ENCODE measurements at regions not wholly inside any gene's neighbourhood (a gene's known extent, or its start where the extent isn't known, plus 50 kb on each side); places are given as distances from the start of the nearest gene placed in this dataset.

DNA sequence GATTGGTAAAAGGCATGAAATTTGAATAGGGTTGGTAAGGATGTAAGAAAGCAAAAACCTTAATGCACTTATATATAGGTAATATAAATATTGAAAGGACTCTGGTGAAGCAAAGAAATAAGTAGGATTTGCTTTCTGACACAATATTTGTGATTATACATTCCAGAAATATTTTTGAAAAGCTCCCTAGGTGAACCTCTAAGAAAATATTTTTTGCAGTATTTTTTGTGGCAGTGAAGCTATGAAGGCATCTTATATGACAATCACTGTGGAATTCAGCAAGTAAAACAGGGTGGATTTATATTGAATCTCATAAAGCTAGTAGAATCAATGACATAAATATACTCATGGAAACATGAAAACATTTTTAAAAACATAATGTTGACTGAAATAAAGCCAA lies 119.6 kb upstream of the EPHA3 start:
- CTCF ChIA-PET = no interaction called here
- no peak for DNase-seq (ENCODE audit: extremely low spot score)
- POLR2A ChIA-PET = no interaction called here
- TF ChIP-seq ARNT (IDR thresholded peaks at IDR 0.05) = no peak
- no peak for TF ChIP-seq ZNF384 (IDR thresholded peaks at IDR 0.05)
- TF ChIP-seq SP1 (IDR thresholded peaks at IDR 0.05) = no peak
- no peak for TF ChIP-seq ELF4 (IDR thresholded peaks at IDR 0.05)
- no peak for TF ChIP-seq SUZ12 (IDR thresholded peaks at IDR 0.05)
- TF ChIP-seq LEF1 (IDR thresholded peaks at IDR 0.05; ENCODE audit: borderline replicate concordance) = no peak
- no peak for TF ChIP-seq L3MBTL2 (conservative IDR thresholded peaks at IDR 0.05)
- TF ChIP-seq BHLHE40 (IDR thresholded peaks at IDR 0.05; ENCODE audit: borderline replicate concordance) = no peak
- no peak for TF ChIP-seq NFRKB (IDR thresholded peaks at IDR 0.05)
- no peak for TF ChIP-seq FOXK2 (IDR thresholded peaks at IDR 0.05)
- TF ChIP-seq HDGF (IDR thresholded peaks at IDR 0.05; ENCODE audit: borderline replicate concordance) = no peak
- TF ChIP-seq FOXM1 (IDR thresholded peaks at IDR 0.05; ENCODE audit: borderline replicate concordance) = no peak
- no peak for TF ChIP-seq FOXA1 (IDR thresholded peaks at IDR 0.05)

DNA sequence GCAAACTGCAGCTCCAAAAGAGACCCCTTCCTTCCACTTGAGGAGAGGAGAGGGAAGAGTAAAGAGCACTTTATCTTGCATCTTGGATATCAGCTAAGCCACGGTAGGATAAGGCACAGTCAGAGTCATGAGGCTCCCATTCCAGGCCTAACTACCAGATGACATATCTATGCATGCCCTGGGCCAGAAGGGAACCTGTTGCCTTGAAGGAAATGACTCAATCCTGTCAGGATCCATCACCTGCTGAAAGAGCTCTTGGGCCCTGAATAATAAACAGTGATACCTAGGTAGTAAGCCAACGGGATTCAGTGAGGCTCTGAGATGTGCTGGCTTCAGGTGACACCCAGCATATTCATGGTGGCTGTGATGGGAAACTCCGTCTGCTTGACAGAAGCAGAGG lies 118.5 kb upstream of the EPHA3 start:
- CTCF ChIA-PET = interaction anchor here (0.6 kb wide), 1 partner anchor 47 kb away, joined by 3 read pairs; no protein-coding TSS in a partner anchor
- POLR2A ChIA-PET = no interaction called here

DNA sequence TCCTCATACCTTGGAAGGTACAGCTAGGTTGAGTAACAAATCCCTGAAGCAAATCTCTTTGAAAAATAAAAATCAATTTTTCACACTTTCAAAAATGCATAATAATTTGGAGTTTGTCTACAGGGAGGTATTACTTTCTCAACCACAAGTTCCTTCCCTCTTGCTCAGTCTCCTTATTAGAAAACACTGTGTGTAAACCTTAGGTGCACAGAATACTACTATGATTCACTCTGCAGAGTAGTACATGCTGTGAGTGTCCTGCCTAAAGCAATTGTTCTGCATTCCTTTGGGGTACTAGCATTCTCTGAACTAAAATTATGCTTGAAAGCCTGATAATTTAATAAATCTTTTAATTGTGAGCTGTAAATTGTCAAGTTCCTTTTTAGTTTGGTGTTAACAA lies 115.9 kb upstream of the EPHA3 start:
- ChIA-PET POLR2A (no interaction called here), CTCF (no interaction called here)
- no peak for TF ChIP-seq ELF4 (IDR thresholded peaks at IDR 0.05)
- TF ChIP-seq ZNF384 (IDR thresholded peaks at IDR 0.05) = no peak
- DNase-seq (ENCODE audit: extremely low spot score) = no peak

More for the DNA sequence above, 118.5 kb upstream of the EPHA3 start:
- DNase-seq (ENCODE audit: extremely low spot score) = no peak
- TF ChIP-seq TARDBP (IDR thresholded peaks at IDR 0.05) (no peak), SP1 (IDR thresholded peaks at IDR 0.05) (no peak), BHLHE40 (IDR thresholded peaks at IDR 0.05; ENCODE audit: borderline replicate concordance) (no peak), FOXM1 (IDR thresholded peaks at IDR 0.05; ENCODE audit: borderline replicate concordance) (no peak), ARNT (IDR thresholded peaks at IDR 0.05) (no peak), FOXA1 (IDR thresholded peaks at IDR 0.05) (no peak), L3MBTL2 (conservative IDR thresholded peaks at IDR 0.05) (no peak), ELF4 (IDR thresholded peaks at IDR 0.05) (no peak), SUZ12 (IDR thresholded peaks at IDR 0.05) (no peak), NFRKB (IDR thresholded peaks at IDR 0.05) (no peak), CTBP1 (IDR thresholded peaks at IDR 0.05; ENCODE audit: borderline replicate concordance) (no peak), ZNF384 (IDR thresholded peaks at IDR 0.05) (no peak), HDGF (IDR thresholded peaks at IDR 0.05; ENCODE audit: borderline replicate concordance) (no peak), FOXK2 (IDR thresholded peaks at IDR 0.05) (no peak), LEF1 (IDR thresholded peaks at IDR 0.05; ENCODE audit: borderline replicate concordance) (no peak)
- TF ChIP-seq, protein P1, sequence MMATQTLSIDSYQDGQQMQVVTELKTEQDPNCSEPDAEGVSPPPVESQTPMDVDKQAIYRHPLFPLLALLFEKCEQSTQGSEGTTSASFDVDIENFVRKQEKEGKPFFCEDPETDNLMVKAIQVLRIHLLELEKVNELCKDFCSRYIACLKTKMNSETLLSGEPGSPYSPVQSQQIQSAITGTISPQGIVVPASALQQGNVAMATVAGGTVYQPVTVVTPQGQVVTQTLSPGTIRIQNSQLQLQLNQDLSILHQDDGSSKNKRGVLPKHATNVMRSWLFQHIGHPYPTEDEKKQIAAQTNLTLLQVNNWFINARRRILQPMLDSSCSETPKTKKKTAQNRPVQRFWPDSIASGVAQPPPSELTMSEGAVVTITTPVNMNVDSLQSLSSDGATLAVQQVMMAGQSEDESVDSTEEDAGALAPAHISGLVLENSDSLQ (IDR thresholded peaks at IDR 0.05) = no peak

DNA sequence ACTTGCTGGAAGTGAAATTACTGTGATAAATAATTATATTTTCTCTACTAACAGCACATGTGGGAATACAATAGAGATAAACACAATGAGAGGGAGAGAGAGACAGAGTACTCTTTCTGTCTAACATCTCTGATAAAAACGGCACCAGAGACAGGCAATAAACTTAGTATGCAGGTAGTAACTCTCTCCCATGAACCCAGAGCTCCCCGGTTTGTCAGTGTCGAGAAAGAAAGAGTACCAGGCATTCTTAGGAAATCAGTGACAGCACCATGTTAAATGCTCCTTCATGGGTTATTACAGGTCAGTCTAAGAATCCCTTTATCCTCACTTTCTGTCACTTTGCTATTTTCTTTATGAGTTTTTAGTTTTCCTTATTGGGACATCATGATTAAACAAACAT lies 110.7 kb upstream of the EPHA3 start:
- CTCF ChIA-PET = no interaction called here
- no peak for DNase-seq (ENCODE audit: extremely low spot score)
- TF ChIP-seq CTBP1 (IDR thresholded peaks at IDR 0.05; ENCODE audit: borderline replicate concordance) (no peak), L3MBTL2 (conservative IDR thresholded peaks at IDR 0.05) (no peak), BHLHE40 (IDR thresholded peaks at IDR 0.05; ENCODE audit: borderline replicate concordance) (no peak)
- POLR2A ChIA-PET = no interaction called here

DNA sequence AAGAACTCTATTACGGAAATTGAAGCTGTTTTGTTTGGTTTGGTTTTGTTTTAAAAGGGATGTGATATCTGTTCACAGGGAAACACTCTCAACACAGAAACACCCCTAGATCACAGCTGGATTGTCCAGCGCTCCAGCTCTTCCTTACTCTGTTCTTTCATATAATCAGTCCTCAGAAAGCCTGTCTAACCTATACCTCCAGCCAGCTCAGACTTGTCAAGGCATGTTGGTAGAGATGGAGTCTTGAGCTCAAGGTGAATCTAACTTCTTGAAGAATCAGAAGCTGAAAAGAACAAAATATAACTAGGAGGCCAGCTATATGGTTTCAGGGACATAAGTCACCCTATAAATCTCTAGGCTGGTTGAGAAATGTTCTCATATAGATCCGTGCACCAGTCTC lies 110.2 kb upstream of the EPHA3 start:
- POLR2A ChIA-PET = no interaction called here
- no peak for TF ChIP-seq FOXA1 (IDR thresholded peaks at IDR 0.05)
- no peak for DNase-seq (ENCODE audit: extremely low spot score)
- CTCF ChIA-PET = no interaction called here

DNA sequence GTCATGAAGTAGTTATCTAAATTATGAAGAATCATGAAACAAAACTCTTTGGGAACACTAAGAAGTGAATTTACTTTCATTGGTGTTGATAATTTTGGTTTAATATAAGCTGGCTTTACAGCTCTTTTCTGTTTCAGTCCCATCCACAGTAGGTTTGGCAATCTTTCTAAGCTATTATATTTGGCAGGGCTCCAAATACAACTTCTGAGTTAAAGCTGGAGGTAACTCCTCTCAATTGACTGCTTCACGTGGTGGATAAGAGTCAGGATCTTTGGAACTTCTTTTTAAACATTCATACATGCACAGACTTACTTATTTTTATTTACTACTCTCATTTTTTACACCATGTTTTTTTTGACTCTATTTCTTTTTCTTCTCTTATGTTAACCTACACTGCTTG lies 106.5 kb upstream of the EPHA3 start:
- CTCF ChIA-PET = no interaction called here
- POLR2A ChIA-PET = no interaction called here
- no peak for TF ChIP-seq ELF4 (IDR thresholded peaks at IDR 0.05)
- TF ChIP-seq SUZ12 (IDR thresholded peaks at IDR 0.05) = no peak
- DNase-seq (ENCODE audit: extremely low spot score) = no peak

DNA sequence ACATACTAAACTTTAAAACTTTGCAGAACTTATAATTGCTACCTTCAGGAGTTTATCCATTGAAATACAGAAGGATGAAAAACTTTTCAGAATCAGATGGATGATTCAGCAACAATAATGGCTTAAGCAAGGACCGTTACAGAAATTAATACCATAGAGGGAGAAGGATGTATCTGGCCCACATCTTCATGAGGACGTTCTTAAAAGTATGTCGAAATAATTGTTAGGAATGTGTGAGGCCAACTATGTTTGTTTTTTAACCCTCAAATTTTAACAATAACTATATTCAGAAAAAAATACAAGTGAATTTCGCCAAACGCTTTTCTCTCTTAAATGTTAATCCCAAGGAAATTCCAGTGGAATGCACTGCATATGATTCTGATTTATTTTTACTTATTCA lies 105.2 kb upstream of the EPHA3 start:
- POLR2A ChIA-PET = no interaction called here
- DNase-seq (ENCODE audit: extremely low spot score) = no peak
- TF ChIP-seq FOXA1 (IDR thresholded peaks at IDR 0.05) = no peak
- no peak for TF ChIP-seq ELF4 (IDR thresholded peaks at IDR 0.05)
- TF ChIP-seq L3MBTL2 (conservative IDR thresholded peaks at IDR 0.05) = no peak
- TF ChIP-seq FOXM1 (IDR thresholded peaks at IDR 0.05; ENCODE audit: borderline replicate concordance) = no peak
- TF ChIP-seq BHLHE40 (IDR thresholded peaks at IDR 0.05; ENCODE audit: borderline replicate concordance) = no peak
- CTCF ChIA-PET = no interaction called here

DNA sequence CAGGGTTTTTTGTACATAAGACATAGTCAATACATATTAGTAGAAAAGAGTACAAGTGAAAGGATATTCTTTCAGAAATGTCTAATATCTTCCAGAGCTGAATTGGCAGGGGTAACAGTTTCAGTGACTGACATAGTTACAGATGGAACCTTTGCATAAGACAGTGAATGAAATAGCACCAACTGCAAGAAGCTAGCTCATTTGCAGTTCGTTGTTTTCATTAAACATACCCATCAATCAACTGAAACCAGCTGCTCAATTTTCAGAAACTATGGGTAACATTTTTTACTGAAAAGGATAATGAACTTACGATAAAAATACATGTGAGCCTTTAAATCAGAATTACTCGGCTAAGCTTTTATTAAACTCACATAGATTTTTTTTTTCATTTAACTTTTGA lies 93.9 kb upstream of the EPHA3 start:
- POLR2A ChIA-PET = no interaction called here
- no peak for TF ChIP-seq FOXM1 (IDR thresholded peaks at IDR 0.05; ENCODE audit: borderline replicate concordance)
- TF ChIP-seq FOXK2 (IDR thresholded peaks at IDR 0.05) = no peak
- TF ChIP-seq ZNF384 (IDR thresholded peaks at IDR 0.05) = no peak
- CTCF ChIA-PET = no interaction called here
- DNase-seq (ENCODE audit: extremely low spot score) = no peak

DNA sequence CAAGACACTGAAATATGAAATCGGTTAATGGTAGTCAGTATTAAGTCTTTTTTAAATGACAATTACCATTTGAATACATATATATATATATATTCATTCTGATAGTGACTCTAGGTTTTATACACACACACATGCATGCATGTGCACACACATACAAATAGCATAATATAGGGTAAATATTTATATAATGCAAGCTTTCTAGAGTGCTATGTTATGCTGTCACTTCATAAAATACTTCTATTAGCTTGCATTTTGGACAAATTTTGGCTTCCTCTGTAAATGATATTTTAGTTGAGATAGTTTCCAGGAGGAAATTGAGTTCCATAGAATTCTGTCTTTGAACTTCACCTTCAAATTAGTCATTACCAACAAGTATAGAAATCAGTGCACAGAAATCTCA lies 89.9 kb upstream of the EPHA3 start:
- no peak for TF ChIP-seq NFRKB (IDR thresholded peaks at IDR 0.05)
- ChIA-PET POLR2A (no interaction called here), CTCF (no interaction called here)
- DNase-seq (ENCODE audit: extremely low spot score) = no peak

DNA sequence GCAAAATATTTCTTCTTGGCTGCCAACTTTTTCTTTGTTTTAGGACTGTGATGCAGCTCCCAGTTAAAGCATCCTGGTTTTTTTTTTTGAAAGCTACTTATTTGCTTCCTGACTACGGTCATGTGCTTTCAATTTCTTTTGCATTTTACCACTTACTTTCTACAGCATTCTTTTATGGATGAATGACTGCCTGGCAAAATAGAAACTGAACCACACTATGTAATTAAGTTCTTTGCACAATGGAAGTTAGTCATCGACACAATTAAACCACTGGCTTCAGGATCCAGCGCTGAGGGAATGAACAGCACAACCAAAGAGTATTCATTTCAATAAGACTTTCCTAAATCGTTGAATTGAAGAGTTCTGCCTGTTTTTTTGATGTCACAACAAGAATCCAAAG lies 82.2 kb upstream of the EPHA3 start:
- DNase-seq (ENCODE audit: extremely low spot score) = no peak
- ChIA-PET CTCF (no interaction called here), POLR2A (no interaction called here)

More for the DNA sequence above, 82.2 kb upstream of the EPHA3 start:
- TF ChIP-seq ARNT (IDR thresholded peaks at IDR 0.05) = no peak
- TF ChIP-seq SP1 (IDR thresholded peaks at IDR 0.05) = no peak
- TF ChIP-seq LEF1 (IDR thresholded peaks at IDR 0.05; ENCODE audit: borderline replicate concordance) = no peak

All from HEK293T (cell line).